ENCODE measurements at regions not wholly inside any gene's neighbourhood (a gene's known extent, or its start where the extent isn't known, plus 50 kb on each side); places are given as distances from the start of the nearest gene placed in this dataset.

DNA sequence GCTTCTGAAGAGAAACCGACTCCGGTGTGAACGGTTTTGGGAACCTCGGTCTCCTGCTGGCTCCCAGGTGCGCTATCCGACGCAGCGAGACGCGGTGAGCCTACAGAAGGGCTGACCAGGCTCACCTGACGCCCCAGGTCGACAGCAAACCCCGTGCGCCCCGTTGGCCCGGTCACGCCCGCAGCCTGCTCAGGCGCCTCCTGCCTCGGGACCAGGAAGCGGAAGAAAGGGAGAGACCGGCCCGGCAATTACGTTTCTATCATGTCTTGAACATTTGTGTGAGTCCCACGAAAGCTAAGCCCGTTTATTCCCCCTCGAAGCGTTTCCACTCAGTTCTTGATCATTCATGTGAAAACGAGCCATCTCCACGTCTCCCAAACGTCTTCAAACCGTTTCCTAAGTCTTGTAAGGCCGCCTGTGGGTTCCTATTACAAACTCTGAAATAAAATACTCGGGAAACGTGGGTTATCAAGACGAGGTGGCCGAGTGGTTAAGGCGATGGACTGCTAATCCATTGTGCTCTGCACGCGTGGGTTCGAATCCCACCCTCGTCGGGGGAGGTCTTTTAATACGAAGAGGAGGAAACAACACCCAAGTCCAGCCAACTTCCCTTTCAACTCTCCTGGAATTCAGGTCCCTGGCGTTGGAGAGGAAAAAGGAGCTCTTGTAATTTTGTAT, 150.5 kb upstream of the PRSS16 start:
- H3K27me3 Mint-ChIP-seq (ENCODE audit: low read depth in 3 of 3), result peaks cover 56 to 70% (median 57%) of the 10 kb centered on the region in 3 donors
- H3K27ac Mint-ChIP-seq, result no peak overlapping the region
- Histone ChIP-seq H3K4me2 (replicated peaks; ENCODE audit: extremely low read depth, low read length, poor library complexity, severe bottlenecking) (peak overlapping the region; percentile 80), H3K9ac (ENCODE audit: insufficient read depth, low read length, poor library complexity, severe bottlenecking) (peak overlapping the region; percentile 42), H2AFZ (ENCODE audit: insufficient read depth, low read depth, low read length, poor library complexity, severe bottlenecking) (peak overlapping the region; percentile 88), H4K20me1 (ENCODE audit: insufficient read depth, low read length) (no peaks in the 10 kb centered on the region), H3K4me3 (replicated peaks in 1 of 3; ENCODE audit: low read depth in 2 of 3, low read length in 3 of 3) (peak overlapping the region; percentile 5 to 75 (median 41)), H3K9me3 (replicated peaks in 1 of 2; ENCODE audit: control insufficient read depth in 1 of 2, insufficient read depth in 1 of 2, low read length in 2 of 2) (peaks cover 5 to 28% of the 10 kb centered on the region in 2 donors), H3K27me3 (ENCODE audit: control insufficient read depth in 2 of 2, insufficient read depth in 2 of 2, low read length in 2 of 2) (peaks cover 48 to 64% of the 10 kb centered on the region in 2 donors), H3K79me2 (ENCODE audit: insufficient read depth, low read length) (no peaks in the 10 kb centered on the region), H3K36me3 (replicated peaks in 1 of 2; ENCODE audit: control insufficient read depth in 1 of 2, insufficient read depth in 2 of 2, low read length in 2 of 2) (no peaks in the 10 kb centered on the region), H3K4me1 (ENCODE audit: control insufficient read depth in 1 of 2, insufficient read depth in 2 of 2, low read length in 2 of 2) (peaks cover 11 to 13% of the 10 kb centered on the region in 2 donors), H3K27ac (ENCODE audit: low read depth in 1 of 2, low read length in 2 of 2) (no peak overlapping the region)
- intact Hi-C loops (cut with micrococcal nuclease), result no loop called here
- TF ChIP-seq, protein P1, sequence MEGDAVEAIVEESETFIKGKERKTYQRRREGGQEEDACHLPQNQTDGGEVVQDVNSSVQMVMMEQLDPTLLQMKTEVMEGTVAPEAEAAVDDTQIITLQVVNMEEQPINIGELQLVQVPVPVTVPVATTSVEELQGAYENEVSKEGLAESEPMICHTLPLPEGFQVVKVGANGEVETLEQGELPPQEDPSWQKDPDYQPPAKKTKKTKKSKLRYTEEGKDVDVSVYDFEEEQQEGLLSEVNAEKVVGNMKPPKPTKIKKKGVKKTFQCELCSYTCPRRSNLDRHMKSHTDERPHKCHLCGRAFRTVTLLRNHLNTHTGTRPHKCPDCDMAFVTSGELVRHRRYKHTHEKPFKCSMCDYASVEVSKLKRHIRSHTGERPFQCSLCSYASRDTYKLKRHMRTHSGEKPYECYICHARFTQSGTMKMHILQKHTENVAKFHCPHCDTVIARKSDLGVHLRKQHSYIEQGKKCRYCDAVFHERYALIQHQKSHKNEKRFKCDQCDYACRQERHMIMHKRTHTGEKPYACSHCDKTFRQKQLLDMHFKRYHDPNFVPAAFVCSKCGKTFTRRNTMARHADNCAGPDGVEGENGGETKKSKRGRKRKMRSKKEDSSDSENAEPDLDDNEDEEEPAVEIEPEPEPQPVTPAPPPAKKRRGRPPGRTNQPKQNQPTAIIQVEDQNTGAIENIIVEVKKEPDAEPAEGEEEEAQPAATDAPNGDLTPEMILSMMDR (IDR thresholded peaks at IDR 0.05), result no peak
- H3K4me3 Mint-ChIP-seq, result peak overlapping the region; percentile 73 to 95
- under 1% methylated on average over 33 of the region's 45 CpGs for WGBS (ENCODE audit: insufficient coverage)
- DNase-seq, result peak; percentile 2 to 16 (median 13)
- H3K9me3 Mint-ChIP-seq, result peaks cover 12 to 38% (median 31%) of the 10 kb centered on the region in 7 donors
- peaks cover 16% of the 10 kb centered on the region for H3K4me1 Mint-ChIP-seq
- H3K36me3 Mint-ChIP-seq, result peaks cover 10% of the 10 kb centered on the region in 2 donors

DNA sequence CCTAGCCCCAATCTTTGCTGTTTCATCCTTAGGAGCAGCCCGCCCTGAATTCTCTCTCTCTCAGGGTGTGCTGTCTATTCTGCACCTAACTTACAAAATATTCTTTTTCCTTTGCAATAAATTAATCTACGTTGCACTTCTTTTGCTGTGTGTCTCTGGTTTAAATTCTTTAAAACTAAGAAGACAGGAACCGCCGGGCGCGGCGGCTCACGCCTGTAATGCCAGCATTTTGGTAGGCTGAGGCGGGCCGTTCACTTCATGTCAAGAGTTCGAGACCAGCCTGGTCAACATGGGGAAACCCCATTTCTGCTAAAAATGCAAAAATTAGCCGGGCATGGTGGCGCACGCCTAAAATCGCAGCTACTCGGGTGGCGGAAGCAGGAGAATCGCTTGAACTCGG, 148.5 kb upstream of the PRSS16 start:
- no peaks in the 10 kb centered on the region for H4K20me1 ChIP-seq (ENCODE audit: insufficient read depth, low read length)
- H3K36me3 ChIP-seq (replicated peaks in 1 of 2; ENCODE audit: control insufficient read depth in 1 of 2, insufficient read depth in 2 of 2, low read length in 2 of 2), result no peaks in the 10 kb centered on the region
- Mint-ChIP-seq H3K4me3 (no peak overlapping the region), H3K27ac (no peak overlapping the region), H3K4me1 (peaks cover 14% of the 10 kb centered on the region), H3K27me3 (ENCODE audit: low read depth in 3 of 3) (peaks cover 41 to 57% (median 44%) of the 10 kb centered on the region in 3 donors), H3K36me3 (peaks cover 10% of the 10 kb centered on the region in 2 donors), H3K9me3 (peaks cover 12 to 36% (median 31%) of the 10 kb centered on the region in 7 donors)
- H3K79me2 ChIP-seq (ENCODE audit: insufficient read depth, low read length), result no peaks in the 10 kb centered on the region
- intact Hi-C loops (cut with micrococcal nuclease), result no loop called here
- no peak for DNase-seq
- peaks cover 5 to 27% of the 10 kb centered on the region in 2 donors for H3K9me3 ChIP-seq (replicated peaks in 1 of 2; ENCODE audit: control insufficient read depth in 1 of 2, insufficient read depth in 1 of 2, low read length in 2 of 2)
- no peak overlapping the region for H3K4me2 ChIP-seq (replicated peaks; ENCODE audit: extremely low read depth, low read length, poor library complexity, severe bottlenecking)
- 93% methylated on average over 15 of the region's 19 CpGs for WGBS (ENCODE audit: insufficient coverage)
- H3K4me3 ChIP-seq (replicated peaks in 1 of 3; ENCODE audit: low read depth in 2 of 3, low read length in 3 of 3), result no peak overlapping the region
- no peak overlapping the region for H3K27ac ChIP-seq (ENCODE audit: low read depth in 1 of 2, low read length in 2 of 2)
- H3K27me3 ChIP-seq (ENCODE audit: control insufficient read depth in 2 of 2, insufficient read depth in 2 of 2, low read length in 2 of 2), result peaks cover 33 to 47% of the 10 kb centered on the region in 2 donors
- TF ChIP-seq, protein P1 (IDR thresholded peaks at IDR 0.05), result no peak
- H2AFZ ChIP-seq (ENCODE audit: insufficient read depth, low read depth, low read length, poor library complexity, severe bottlenecking), result no peak overlapping the region
- peaks cover 11 to 13% of the 10 kb centered on the region in 2 donors for H3K4me1 ChIP-seq (ENCODE audit: control insufficient read depth in 1 of 2, insufficient read depth in 2 of 2, low read length in 2 of 2)
- no peak overlapping the region for H3K9ac ChIP-seq (ENCODE audit: insufficient read depth, low read length, poor library complexity, severe bottlenecking)
